Islet precursor cell (in vitro differentiated cells): ENCODE measurements at regions not wholly inside any gene's neighbourhood (a gene's known extent, or its start where the extent isn't known, plus 50 kb on each side); places are given as distances from the start of the nearest gene placed in this dataset.
"Not testable (repeated sequence)": the region's sequence is repeated elsewhere in the genome, so short reads cannot be mapped to it uniquely, and the experiment has no call there.

ENCODE experiments used
- DNase-seq: peaks from one replicate; pipeline ENCODE4 v3.0.0-alpha.2; 2018

GRCh38 chr2:104904889-104905288 lies 51.0 kb downstream of the POU3F3 start:
- DNase-seq, result no peak

GRCh38 chr2:104909317-104909716 lies 55.4 kb downstream of the POU3F3 start:
- DNase-seq, result no peak

- no peak for DNase-seq
Observed at GRCh38 chr2:104914509-104914908, 60.6 kb downstream of the POU3F3 start.

- DNase-seq, result no peak
Observed at GRCh38 chr2:104915107-104915793, 61.3 kb downstream of the POU3F3 start.

- no peak for DNase-seq
Observed at GRCh38 chr2:104919127-104919526, 65.2 kb downstream of the POU3F3 start.

GRCh38 chr2:104923665-104924064 lies 69.8 kb downstream of the POU3F3 start:
- no peak for DNase-seq

GRCh38 chr2:104929663-104930062 lies 75.7 kb downstream of the POU3F3 start:
- DNase-seq, result no peak

- no peak for DNase-seq
Observed at GRCh38 chr2:104930732-104931131, 76.8 kb downstream of the POU3F3 start.

- no peak for DNase-seq
Observed at GRCh38 chr2:104932243-104932642, 78.3 kb downstream of the POU3F3 start.

- no peak for DNase-seq
Observed at GRCh38 chr2:104933151-104933917, 79.4 kb downstream of the POU3F3 start.

- no peak for DNase-seq
Observed at GRCh38 chr2:104936527-104936926, 82.6 kb downstream of the POU3F3 start.

GRCh38 chr2:104938231-104938941 lies 84.5 kb downstream of the POU3F3 start:
- DNase-seq, result no peak

- no peak for DNase-seq
Observed at GRCh38 chr2:104939570-104940217, 85.8 kb downstream of the POU3F3 start.

GRCh38 chr2:104944495-104944894 lies 90.6 kb downstream of the POU3F3 start:
- DNase-seq, result no peak

GRCh38 chr2:104945121-104945520 lies 91.2 kb downstream of the POU3F3 start:
- DNase-seq, result no peak

GRCh38 chr2:104945866-104946265 lies 92.0 kb downstream of the POU3F3 start:
- DNase-seq, result peak; percentile 91

GRCh38 chr2:104947456-104947855 lies 90.4 kb upstream of the MRPS9 start:
- not testable (repeated sequence) for DNase-seq

GRCh38 chr2:104952976-104953375 lies 84.9 kb upstream of the MRPS9 start:
- DNase-seq, result no peak

- no peak for DNase-seq
Observed at GRCh38 chr2:104965900-104966299, 72.0 kb upstream of the MRPS9 start.

- DNase-seq, result peak; percentile 69
Observed at GRCh38 chr2:104969564-104969963, 68.3 kb upstream of the MRPS9 start.

- no peak for DNase-seq
Observed at GRCh38 chr2:104975371-104975770, 62.5 kb upstream of the MRPS9 start.

GRCh38 chr2:104975851-104976250 lies 62.0 kb upstream of the MRPS9 start:
- no peak for DNase-seq

GRCh38 chr2:104976603-104977120 lies 61.2 kb upstream of the MRPS9 start:
- no peak for DNase-seq
